Hippocampal formation (tissue), 2 donors: ENCODE measurements at regions not wholly inside any gene's neighbourhood (a gene's known extent, or its start where the extent isn't known, plus 50 kb on each side); places are given as distances from the start of the nearest gene placed in this dataset.
"Not testable (repeated sequence)": the region's sequence is repeated elsewhere in the genome, so short reads cannot be mapped to it uniquely, and the experiment has no call there.

Source experiments
- DNase-seq, 2 donors: peaks; one replicate each; lab custom pipeline; 2025; lab: John Stamatoyannopoulos, UW

DNA sequence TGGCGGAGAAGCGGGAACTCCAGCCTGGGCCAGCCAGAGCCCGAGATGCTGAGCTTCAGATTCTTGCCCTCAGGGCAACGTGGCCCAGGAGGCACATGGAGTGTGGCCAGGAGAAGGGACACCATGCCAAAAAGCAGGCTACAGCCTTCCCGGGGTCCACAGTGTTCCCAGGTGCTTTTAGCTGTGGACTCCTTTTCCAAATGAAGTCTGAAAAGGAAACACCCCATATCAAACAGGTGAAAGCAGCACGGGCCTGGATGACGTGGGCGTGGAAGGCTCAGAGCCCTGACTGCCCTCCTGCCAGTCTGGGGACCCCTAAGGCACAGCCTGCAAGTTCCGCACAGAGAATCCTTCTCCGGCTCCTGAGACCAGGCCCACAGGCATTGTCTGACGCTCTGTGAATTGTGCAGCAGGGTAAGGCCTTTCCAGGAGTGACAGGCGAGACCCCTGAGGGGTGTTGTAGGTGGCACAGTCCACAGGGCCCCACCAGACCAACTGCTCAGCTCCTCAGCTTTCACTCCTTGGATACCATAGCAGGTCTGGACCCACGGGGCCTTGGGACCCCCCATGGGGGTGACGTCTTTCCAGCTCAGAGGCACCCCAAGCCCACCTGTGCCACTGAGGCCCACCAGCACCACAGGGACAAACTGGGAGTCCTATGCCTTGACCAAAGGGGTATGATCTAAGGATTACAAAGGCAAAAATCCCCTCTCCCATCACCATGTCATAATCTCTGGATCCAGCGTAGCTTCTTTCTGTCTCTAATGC, 69.6 kb upstream of the RAB6C start:
- DNase-seq: no peak

DNA sequence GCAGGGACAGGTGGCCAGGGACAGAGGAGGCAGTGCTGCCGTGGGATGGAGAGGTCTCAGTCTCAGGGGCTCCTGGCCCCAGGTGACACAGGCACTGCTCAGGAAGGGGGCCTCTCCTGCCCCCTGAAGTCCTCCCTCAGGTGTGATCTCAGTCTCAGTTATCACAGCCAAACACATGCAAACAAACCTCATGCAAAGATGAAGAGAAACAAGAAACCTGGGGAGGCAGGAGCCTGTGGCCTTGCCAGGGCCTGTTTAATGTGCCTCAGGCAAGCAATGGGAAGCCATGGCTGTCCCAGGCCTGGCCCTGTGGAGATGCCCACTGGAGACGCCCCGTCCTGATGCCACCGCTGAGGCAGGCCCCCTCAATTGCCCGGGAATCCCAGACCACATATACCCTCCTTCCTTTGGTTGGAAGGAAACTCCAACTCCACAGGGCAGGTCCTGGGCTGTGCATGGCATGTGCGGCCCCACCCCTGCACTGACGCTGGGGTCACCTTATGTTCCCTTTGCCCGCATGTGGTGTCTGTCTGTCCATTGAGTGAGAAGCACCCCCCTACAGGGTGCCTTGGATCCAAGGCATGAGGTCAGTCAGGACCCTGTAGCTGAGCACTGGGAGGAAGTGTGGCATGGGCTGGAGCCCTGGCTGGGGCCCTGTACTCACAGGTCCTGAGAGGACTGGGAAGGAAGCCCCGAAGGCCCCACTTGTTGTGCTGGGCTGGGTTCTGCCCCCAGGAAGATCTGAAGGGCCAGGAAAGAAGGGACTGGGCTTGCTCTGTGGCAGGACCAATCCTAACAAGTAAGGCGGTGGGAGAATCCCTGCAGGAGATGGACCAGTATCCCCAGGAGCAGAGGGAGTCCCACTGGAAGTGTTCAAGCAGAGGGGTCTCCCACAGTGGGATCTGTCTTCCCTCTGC, 68.8 kb upstream of the RAB6C start:
- no peak for DNase-seq

DNA sequence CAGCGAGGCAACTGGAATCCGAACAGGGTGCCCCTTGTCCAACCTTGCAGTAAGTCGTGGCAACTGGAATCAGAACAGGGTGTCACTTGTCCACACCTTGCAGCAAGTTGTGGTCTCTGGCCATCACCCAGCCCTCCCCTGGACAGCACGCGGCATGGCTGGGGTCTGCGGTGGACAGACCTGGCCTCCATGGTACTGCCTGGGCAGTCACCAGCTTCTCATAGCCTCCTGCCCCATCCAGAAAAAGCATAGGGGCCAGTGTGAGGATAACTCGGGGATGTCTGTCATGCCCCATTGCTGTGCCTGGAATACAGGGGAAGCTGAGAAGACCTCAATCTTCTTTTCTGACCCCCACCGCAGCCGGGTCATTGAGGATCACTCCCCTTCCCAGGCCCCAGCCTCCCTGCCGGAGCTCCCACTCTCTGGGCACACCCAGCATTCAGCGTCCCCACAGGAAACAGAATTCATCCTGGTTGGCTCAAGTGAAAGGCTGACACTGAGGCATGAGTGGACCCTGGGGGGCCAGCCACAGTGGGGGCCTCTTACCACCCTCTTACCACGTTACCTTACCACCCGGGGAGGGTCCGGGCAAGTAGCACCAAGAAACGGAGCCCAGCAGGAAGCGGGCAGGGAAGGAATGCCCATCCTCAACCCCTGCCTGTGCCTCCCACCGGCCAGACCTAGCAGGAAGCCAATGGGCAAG, 68.0 kb upstream of the RAB6C start:
- no peak for DNase-seq

DNA sequence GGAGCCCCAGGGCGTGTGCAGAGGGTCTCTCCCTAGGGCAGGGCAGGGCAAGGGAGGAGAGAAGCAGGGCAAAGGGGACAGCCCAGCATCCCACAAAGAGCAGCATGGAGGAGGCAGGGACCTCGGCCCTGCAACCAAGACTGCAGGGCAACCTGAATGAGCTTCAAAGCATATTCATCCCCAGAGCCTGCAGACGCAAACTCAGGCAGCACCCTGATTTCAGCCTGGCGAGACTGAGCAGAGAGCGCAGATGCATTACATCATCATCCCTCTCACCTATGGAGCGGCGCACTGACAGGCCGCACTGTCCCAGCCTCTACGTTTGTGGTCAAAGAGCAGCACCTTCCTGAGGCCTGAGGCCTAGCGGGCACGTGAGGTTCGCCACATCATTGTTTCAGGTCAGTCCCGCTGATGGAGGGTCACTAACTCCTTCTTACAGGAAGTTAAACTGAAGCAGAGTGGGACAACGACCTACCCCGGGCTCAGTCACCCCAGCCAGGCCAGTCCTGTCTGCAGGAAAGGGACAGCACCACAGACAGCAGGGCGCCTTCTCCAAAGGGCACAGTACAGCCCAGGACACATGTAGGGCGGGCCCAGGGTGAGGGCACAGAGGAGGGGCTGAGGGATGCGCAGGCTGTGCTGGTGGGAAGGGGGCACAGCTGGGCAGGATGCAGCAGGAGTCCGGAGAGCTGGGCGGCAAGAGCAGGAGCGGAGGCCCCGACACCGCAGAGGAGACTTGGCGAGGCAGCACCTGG, 67.2 kb upstream of the RAB6C start:
- DNase-seq: no peak

DNA sequence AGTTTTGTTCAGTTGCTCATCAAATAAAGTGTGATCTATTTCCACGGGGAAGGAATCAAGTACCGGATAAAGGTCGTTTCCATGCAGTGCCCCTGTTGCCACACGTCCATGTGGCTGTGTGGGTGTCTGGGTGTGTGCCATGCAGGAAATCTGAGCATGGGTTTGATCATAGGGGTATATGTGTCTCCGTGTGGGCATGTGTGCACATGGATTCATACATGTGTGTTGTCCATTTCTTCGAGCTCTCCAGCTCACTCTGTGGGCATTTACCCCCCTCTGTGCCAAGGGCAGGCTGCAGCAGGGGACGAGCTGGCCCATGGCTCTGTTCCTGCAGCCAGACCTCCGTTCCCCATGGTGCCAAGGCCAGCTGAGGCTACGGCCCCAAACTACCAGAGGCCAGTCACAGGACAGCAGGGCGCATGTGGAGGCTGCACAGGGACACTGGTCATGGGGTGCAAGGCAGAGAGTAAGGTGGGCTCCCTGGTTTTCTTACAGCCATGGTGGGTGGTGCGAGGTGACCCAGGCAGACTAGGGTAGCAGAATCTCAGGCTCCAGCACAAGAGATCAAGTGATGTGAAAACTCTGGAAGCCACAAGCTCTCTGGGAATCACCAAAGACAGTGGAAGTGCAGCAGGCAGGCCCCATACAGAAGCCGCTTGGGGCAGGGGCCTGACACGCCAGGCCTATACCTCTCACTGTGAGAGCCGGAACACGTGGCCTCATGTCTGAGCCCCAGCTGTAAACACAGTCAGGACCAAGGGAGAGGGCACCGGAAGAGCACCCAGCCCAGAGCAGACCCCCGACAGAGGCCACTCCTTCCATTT, 66.4 kb upstream of the RAB6C start:
- DNase-seq: no peak

DNA sequence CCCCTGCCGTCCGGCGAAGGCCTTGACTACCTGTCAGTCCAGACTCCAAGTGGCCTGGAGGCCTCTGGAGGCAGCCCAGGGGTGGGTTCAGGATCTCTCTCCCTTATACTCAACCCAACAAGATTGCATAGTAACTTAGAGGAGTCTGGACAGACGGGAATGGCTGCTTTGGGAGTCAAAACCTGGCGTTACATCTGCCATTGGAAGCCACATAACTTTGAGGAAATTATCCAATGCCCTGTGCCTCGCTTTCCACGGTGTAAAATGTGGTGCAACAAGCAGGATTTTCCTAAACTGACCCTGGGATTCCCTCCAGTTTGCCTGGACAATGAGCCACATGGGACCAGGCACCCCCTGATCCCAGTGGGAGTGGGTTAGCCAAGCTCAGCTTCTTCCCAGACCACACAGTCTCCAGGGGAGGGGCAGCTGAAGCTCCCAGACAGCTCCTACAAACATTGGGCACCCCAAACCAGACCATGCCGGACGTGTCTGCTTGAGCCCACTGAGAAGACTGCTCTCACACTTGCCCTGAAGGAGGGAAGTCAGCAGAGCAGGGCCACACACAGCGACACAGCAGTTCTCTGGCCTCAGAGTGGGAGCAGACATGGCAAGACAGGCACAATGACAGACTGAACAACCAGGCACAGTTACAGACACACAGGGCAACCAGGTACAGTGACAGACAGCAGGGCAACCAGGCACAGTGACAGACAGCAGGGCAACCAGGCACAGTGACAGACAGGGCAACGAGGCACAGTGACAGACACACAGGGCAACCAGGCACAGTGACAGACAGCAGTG, 65.6 kb upstream of the RAB6C start:
- DNase-seq: no peak

DNA sequence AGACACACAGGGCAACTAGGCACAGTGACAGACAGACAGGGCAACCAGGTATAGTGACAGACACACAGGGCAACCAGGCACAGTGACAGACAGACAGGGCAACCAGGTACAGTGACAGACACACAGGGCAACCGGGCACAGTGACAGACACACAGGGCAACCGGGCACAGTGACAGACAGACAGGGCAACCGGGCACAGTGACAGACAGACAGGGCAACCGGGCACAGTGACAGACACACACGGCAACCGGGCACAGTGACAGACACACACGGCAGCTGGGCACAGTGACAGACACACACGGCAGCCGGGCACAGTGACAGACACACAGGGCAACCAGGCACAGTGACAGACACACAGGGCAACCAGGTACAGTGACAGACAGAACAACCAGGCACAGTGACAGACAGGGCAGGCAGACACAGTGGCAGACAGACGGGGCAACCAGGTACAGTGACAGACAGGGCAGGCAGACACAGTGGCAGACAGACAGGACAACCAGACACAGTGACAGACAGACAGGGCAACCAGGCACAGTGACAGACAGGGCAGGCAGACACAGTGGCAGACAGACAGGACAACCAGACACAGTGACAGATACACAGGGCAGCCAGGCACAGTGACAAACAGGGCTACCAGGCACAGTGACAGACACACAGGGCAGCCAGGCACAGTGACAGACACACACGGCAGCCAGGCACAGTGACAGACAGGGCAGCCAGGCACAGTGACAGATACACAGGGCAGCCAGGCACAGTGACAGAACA, 64.7 kb upstream of the RAB6C start:
- no peak for DNase-seq

DNA sequence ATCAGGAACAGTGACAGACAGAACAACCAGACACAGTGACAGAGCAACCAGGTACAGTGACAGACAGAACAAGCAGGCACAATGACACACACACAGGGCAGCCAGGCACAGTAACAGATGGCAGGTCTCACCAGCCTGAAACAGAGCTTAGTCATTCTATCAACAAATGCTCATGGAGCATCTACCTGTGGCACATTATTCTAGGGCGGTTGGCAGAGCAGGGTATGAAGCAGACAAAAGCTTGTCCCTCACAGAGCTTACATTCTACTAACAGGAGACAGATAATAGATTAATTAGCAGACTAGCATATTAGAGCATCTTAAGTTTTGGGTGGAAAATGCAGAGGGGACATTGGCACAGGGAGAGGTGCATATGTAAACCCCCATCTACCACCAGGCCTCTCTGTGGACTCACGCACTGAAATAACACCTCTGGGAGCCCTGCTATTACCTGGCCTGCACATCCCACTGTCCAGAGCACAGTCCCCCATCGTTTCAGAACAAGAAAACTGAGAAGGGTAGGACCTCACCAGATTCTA, 64.1 kb upstream of the RAB6C start:
- DNase-seq: no peak

DNA sequence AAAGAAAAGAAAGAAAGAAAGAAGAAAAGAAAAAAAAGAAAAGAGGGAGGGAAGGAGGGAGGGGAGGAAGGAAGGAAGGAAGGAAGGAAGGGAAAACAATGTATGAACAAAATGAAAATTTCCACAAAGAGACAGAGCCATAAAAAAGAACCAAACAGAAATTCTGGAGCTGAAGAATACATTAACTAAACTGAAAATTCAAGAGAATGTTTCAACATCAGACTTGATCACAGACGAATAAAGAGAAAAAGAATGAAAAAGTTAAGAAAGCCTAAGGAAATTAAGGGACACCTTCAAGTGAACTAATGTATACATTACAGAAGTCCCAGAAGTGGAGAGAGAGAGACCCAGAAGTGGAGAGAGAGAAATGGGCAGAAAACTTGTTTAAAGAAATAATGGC, 60.9 kb upstream of the RAB6C start:
- DNase-seq: no peak

DNA sequence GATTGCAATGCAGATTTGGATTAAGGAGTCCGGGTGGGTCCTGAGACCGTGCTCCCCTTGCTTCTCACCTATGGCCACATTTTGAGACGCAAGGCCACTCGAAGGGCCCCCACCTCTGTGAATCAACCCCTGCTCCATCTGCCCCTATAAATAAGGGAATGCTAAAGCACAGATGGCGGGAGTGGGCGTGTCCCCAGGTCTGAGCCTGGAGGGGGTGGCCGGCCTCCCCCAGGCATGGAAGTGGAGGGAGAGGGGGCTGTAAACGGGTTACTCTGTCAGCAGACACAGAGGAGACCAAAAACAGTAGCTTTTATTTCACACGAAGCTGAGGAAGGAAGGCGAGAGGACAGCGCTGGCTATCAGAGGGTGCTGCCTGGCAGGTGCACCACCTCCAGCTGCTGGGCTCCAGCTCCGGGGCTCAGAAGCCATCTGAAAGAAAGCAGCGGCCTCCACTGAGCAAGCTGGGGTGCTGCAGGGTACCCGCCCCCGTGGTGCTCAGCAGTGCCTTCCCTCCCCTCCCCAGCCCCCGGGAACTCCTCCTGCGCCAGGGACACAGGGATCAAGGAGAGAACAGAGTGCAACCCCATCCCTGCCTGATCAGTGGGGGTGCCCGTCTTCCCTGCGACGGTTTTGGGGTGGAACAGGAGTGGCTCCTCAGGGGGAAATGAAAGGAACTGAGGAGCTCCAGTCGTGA, 56.7 kb upstream of the RAB6C start:
- no peak for DNase-seq

DNA sequence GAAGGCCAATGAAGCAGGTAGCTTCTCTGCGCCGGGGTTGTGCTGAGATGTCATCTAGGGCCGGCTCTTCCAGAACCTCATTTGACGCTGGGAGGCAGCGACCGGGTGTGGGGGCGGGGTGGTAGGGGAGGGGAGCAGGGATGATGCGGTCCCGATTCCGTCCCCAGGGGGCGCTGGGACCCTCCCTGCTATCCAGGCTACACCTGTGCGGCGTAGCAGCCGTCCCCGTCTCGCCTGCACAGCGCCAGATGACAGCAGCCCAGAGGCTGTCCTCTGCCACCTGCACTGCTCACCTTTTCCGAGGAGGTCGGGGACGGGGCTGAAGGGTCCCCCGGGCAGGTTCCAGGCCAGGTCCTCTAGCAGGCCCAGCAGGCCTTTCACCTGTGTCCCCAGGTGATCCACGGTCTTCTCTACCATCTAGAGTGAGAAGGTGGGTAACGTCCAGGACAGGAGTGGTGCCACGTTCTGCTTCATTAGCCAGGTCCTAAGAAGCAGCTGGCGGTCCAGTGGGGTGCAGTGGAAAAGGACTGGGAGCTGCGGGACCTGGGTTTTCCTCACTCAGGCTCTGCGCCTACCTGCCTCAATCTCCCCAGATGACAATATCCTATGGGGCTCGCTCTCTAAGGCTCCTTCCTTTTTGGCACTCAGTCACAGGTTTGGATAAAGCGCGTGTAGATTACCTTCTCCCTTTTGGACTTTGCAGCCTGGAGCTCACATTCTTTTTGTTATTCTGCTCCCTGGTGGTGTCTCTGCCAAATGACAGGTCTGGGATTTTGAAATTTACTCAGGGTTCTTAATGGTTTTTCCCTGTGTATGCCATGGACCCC, 56.0 kb upstream of the RAB6C start:
- DNase-seq: peak; percentile 39 to 71

DNA sequence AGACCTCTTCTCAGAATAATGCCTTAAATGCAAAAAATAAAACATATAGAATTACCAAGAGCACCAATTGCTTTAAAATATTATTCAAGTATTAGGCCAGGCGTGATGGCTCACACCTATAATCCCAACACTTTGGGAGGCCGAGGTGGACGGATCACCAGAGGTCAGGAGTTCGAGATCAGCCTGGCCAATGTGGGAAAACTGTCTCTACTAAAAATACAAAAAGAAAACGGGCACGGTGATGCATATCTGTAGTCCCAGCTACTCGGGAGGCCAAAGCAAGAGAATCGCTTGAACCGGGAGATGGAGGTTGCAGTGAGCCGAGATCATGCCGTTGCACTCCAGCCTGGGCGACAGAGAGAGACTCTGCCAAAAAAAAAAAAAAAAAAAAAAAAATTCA, 55.4 kb upstream of the RAB6C start:
- not testable (repeated sequence) for DNase-seq

DNA sequence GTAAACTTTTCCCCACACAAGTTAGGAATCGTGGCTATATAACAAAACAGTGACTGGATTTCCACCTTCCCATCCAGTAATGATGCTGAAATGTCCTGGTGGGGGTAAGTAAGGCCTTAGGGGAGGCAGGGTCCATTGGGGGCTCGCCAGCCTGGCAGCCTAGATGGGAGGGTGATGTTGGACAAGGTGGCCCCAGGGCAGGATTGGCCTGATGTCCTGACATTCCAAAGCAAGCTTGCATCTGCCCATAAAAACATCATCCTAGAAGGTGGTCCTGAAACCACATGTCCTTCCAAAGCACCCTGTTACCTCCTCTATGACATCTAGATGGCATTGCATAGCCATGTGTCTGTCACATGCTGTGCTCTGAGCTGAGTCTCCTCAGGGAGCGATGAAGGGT, 54.1 kb upstream of the RAB6C start:
- DNase-seq: no peak

DNA sequence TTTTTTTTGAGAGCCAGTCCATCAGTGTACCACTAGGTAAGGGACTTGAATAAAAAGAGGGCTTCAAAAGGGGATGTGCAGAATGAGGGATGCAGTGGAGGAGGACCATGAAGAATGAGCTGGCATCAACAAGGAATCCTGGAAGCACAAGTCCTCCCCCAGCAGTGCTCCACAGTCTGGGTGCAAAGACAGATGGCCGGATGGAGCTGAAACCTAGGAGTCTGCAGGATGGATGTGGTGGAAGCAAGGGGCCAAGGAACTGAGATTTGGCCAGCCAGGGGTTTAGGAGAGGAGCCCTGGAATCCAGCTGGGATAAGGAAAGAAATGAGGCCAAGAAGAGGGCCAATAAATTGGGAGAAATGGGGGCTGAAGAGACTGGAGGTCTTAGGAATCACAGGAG, 51.8 kb upstream of the RAB6C start:
- DNase-seq: no peak

DNA sequence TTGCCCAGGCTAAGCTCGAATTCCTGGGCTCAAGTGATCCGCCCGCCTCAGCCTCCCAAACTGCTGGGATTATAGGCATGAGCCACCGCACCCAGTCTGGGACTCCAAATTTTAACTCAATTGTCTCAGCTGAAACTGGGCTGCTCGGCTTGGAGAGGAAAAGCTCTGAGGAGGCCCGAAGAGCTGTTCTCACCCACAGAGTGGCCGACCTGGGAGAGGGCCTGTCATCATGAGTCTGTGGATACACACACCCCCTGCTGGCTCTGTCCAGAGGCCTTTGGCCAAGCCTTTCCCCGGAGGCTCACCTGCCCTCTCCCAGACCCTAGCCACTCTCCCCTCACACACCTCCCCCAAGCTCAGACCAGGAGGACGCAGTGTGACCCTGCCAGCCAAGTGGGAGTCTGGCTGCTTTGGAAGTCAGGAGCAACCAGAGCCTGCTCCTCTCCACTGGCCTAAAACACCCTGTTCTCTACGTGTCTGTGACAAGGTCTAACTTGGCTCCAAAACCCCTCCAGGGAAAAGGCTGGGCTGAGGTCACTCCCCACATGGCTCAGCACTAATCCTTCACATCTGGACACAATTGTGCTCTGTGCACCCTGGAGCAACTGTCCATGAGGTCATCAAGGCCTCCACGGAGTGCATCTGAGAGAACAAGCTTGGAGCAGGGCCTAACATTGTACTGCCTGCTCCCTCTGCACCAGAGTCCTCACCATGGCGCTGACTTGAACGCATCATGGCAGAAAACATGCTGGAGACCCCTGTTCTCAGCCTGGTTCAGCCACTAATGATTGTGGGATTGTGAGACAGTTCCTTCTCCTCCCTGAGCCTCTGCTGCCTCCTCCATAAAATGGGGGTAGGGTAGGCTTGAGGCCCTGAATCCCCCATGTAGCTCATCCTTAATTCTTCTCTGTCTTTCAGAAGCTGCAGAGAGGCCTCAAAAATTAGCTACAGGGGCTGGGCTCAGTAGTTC, 49.9 kb upstream of the RAB6C start:
- peak; percentile 69 to 81 for DNase-seq
